ENCODE measurements at regions not wholly inside any gene's neighbourhood (a gene's known extent, or its start where the extent isn't known, plus 50 kb on each side); places are given as distances from the start of the nearest gene placed in this dataset.

- H3K36me3 ChIP-seq (ENCODE audit: control insufficient read depth in 2 of 2, insufficient read depth in 2 of 2, low read length in 1 of 2) = no peaks in the 10 kb centered on the region
- no peak overlapping the region for H3K27ac ChIP-seq (ENCODE audit: low read depth in 1 of 2, low read length in 1 of 2)
- no peak overlapping the region for H3K4me3 ChIP-seq (ENCODE audit: low read length in 2 of 2)
- H3K4me1 ChIP-seq (ENCODE audit: control insufficient read depth in 2 of 2, insufficient read depth in 2 of 2, low read length in 2 of 2) = no peaks in the 10 kb centered on the region
- H3K27me3 ChIP-seq (ENCODE audit: control insufficient read depth in 2 of 2, insufficient read depth in 1 of 2, low read length in 1 of 2) = no peaks in the 10 kb centered on the region
- no peaks in the 10 kb centered on the region for H3K9me3 ChIP-seq (ENCODE audit: control insufficient read depth in 2 of 2, insufficient read depth in 1 of 2, low read length in 1 of 2)
- DNase-seq (ENCODE audit: low read depth in 6 of 9, low spot score in 9 of 9) = no peak
- 88% methylated on average over 6 of the region's 6 CpGs for WGBS
Measured at GRCh38 chr5:174202996-174203395, 157.5 kb downstream of the NSG2 start.

DNA sequence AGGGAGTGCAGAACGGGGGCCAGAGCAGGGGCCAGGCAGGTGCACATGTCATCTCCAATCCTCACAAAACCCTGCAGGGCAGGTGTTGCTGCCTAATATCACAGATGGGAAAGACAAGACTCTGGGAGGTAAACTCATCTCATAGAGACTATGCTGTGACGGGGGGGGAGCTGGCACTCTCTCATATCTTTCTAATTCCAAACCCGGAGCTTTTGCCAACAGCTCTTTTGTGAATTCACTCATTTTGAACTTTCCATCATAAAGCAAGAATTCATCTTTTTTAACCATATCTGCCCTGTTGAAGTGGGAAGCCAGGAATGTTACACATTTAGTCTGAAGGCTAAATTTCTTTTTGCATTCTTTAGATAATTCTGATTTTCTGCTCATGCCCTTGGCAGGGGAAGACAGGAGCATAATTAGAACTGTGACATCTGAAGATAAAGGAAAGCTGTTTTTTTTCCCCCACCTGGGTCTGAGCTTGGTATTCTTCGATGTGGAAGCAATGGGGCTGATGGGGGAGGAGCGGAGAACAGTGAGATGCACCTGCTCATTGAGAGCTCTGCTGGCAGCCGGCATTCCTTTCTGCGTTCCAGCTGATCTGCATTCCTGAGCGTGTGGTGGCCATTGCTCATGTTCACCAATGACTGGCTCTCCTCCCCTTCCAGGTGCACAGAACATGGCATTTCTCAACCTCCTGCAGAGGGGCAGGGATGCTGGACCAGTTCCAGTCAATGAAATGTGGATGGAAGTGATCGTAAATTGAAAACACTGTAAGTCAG is 159.2 kb downstream of the NSG2 start:
- Histone ChIP-seq H3K36me3 (ENCODE audit: control insufficient read depth in 2 of 2, insufficient read depth in 2 of 2, low read length in 1 of 2) (no peaks in the 10 kb centered on the region), H3K9me3 (ENCODE audit: control insufficient read depth in 2 of 2, insufficient read depth in 1 of 2, low read length in 1 of 2) (no peaks in the 10 kb centered on the region), H3K4me3 (ENCODE audit: low read length in 2 of 2) (no peak overlapping the region), H3K27me3 (ENCODE audit: control insufficient read depth in 2 of 2, insufficient read depth in 1 of 2, low read length in 1 of 2) (no peaks in the 10 kb centered on the region), H3K27ac (ENCODE audit: low read depth in 1 of 2, low read length in 1 of 2) (no peak overlapping the region), H3K4me1 (ENCODE audit: control insufficient read depth in 2 of 2, insufficient read depth in 2 of 2, low read length in 2 of 2) (no peaks in the 10 kb centered on the region)
- WGBS = 70% methylated on average over 9 of the region's 9 CpGs
- DNase-seq (ENCODE audit: low read depth in 6 of 9, low spot score in 9 of 9) = no peak

DNA sequence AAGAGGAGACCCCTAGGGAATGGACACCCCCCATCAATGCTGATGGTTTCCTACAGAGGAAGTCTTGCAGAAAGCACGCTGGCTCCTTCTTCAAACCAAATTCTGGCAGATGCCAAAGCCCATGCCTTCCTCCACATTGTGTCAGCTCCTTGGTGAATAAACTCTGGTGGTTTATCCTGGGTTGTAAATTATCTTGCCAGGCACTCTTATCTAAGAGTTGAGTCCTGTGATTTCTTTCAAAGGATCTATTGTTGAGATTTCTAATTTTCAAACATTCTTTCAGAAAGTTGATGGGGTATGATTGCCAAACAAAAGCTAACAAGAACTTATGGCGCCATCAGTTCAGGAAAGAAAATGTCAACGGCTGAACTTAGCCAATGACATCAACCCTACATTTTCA is 160.4 kb downstream of the NSG2 start:
- Histone ChIP-seq H3K4me1 (ENCODE audit: control insufficient read depth in 2 of 2, insufficient read depth in 2 of 2, low read length in 2 of 2) (no peaks in the 10 kb centered on the region), H3K4me3 (ENCODE audit: low read length in 2 of 2) (no peak overlapping the region), H3K27me3 (ENCODE audit: control insufficient read depth in 2 of 2, insufficient read depth in 1 of 2, low read length in 1 of 2) (no peaks in the 10 kb centered on the region), H3K27ac (ENCODE audit: low read depth in 1 of 2, low read length in 1 of 2) (no peak overlapping the region), H3K9me3 (ENCODE audit: control insufficient read depth in 2 of 2, insufficient read depth in 1 of 2, low read length in 1 of 2) (no peaks in the 10 kb centered on the region), H3K36me3 (ENCODE audit: control insufficient read depth in 2 of 2, insufficient read depth in 2 of 2, low read length in 1 of 2) (no peaks in the 10 kb centered on the region)
- DNase-seq (ENCODE audit: low read depth in 6 of 9, low spot score in 9 of 9) = no peak
- 89% methylated on average over 3 of the region's 3 CpGs for WGBS

- no peaks in the 10 kb centered on the region for H3K27me3 ChIP-seq (ENCODE audit: control insufficient read depth in 2 of 2, insufficient read depth in 1 of 2, low read length in 1 of 2)
- H3K27ac ChIP-seq (ENCODE audit: low read depth in 1 of 2, low read length in 1 of 2) = no peak overlapping the region
- DNase-seq (ENCODE audit: low read depth in 6 of 9, low spot score in 9 of 9) = no peak
- H3K4me3 ChIP-seq (ENCODE audit: low read length in 2 of 2) = no peak overlapping the region
- H3K9me3 ChIP-seq (ENCODE audit: control insufficient read depth in 2 of 2, insufficient read depth in 1 of 2, low read length in 1 of 2) = no peaks in the 10 kb centered on the region
- H3K36me3 ChIP-seq (ENCODE audit: control insufficient read depth in 2 of 2, insufficient read depth in 2 of 2, low read length in 1 of 2) = no peaks in the 10 kb centered on the region
- WGBS = 72% methylated on average over 8 of the region's 8 CpGs
- H3K4me1 ChIP-seq (ENCODE audit: control insufficient read depth in 2 of 2, insufficient read depth in 2 of 2, low read length in 2 of 2) = no peaks in the 10 kb centered on the region
Measured at GRCh38 chr5:174210596-174211276, 165.2 kb downstream of the NSG2 start.

DNA sequence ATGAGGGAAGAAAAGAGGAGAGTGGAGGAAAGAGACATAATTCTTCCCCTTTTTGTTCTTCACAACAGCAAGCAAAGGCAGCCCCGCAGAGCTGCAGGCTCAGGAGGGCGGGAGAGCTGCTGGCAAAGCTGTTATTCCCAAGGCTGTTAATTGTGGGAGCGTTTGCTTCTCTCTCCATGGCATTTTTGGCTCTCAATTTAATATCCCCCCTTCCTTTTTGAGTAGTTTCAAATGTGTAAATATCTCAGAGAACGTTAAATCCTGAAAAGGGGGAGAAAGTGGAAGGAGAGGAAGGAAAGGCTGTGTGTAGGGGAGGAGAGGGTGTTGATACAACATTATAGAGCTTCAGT is 165.7 kb downstream of the NSG2 start:
- WGBS = 47% methylated on average over 4 of the region's 4 CpGs
- H3K27me3 ChIP-seq (ENCODE audit: control insufficient read depth in 2 of 2, insufficient read depth in 1 of 2, low read length in 1 of 2) = no peaks in the 10 kb centered on the region
- H3K4me1 ChIP-seq (ENCODE audit: control insufficient read depth in 2 of 2, insufficient read depth in 2 of 2, low read length in 2 of 2) = no peaks in the 10 kb centered on the region
- no peak for DNase-seq (ENCODE audit: low read depth in 6 of 9, low spot score in 9 of 9)
- no peak overlapping the region for H3K4me3 ChIP-seq (ENCODE audit: low read length in 2 of 2)
- H3K9me3 ChIP-seq (ENCODE audit: control insufficient read depth in 2 of 2, insufficient read depth in 1 of 2, low read length in 1 of 2) = no peaks in the 10 kb centered on the region
- H3K36me3 ChIP-seq (ENCODE audit: control insufficient read depth in 2 of 2, insufficient read depth in 2 of 2, low read length in 1 of 2) = no peaks in the 10 kb centered on the region
- no peak overlapping the region for H3K27ac ChIP-seq (ENCODE audit: low read depth in 1 of 2, low read length in 1 of 2)

GRCh38 chr5:174217527-174217926 is 172.0 kb downstream of the NSG2 start:
- 60% methylated on average over 1 of the region's 1 CpG for WGBS
- H3K36me3 ChIP-seq (ENCODE audit: control insufficient read depth in 2 of 2, insufficient read depth in 2 of 2, low read length in 1 of 2) = no peaks in the 10 kb centered on the region
- no peak for DNase-seq (ENCODE audit: low read depth in 6 of 9, low spot score in 9 of 9)

DNA sequence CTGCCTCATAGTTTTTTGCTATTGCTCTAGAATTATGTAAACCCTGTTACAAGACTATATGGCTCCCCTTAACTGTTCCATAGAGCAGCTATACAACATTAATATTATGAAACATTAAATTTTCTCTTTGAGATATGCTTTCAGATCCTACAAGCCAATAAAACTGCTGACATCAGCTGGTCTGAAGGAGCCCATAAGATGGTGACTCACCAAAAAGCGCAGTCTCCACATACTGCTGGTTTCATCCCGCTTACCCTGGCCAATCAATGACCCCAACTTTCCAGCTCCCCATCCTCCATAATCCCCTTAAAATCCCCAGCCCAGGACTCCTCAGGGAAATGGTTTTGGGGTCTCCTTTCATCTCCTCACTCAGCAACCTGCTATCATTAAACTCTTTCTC is 172.7 kb downstream of the NSG2 start:
- no peaks in the 10 kb centered on the region for H3K27me3 ChIP-seq (ENCODE audit: control insufficient read depth in 2 of 2, insufficient read depth in 1 of 2, low read length in 1 of 2)
- no peaks in the 10 kb centered on the region for H3K9me3 ChIP-seq (ENCODE audit: control insufficient read depth in 2 of 2, insufficient read depth in 1 of 2, low read length in 1 of 2)
- no peak overlapping the region for H3K27ac ChIP-seq (ENCODE audit: low read depth in 1 of 2, low read length in 1 of 2)
- no peak for DNase-seq (ENCODE audit: low read depth in 6 of 9, low spot score in 9 of 9)
- no peak overlapping the region for H3K4me3 ChIP-seq (ENCODE audit: low read length in 2 of 2)
- no peaks in the 10 kb centered on the region for H3K4me1 ChIP-seq (ENCODE audit: control insufficient read depth in 2 of 2, insufficient read depth in 2 of 2, low read length in 2 of 2)
- WGBS = 94% methylated on average over 2 of the region's 2 CpGs
- H3K36me3 ChIP-seq (ENCODE audit: control insufficient read depth in 2 of 2, insufficient read depth in 2 of 2, low read length in 1 of 2) = no peaks in the 10 kb centered on the region

More at GRCh38 chr5:174217527-174217926, 172.0 kb downstream of the NSG2 start:
- Histone ChIP-seq H3K27me3 (ENCODE audit: control insufficient read depth in 2 of 2, insufficient read depth in 1 of 2, low read length in 1 of 2) (no peaks in the 10 kb centered on the region), H3K27ac (ENCODE audit: low read depth in 1 of 2, low read length in 1 of 2) (no peak overlapping the region), H3K4me3 (ENCODE audit: low read length in 2 of 2) (no peak overlapping the region), H3K9me3 (ENCODE audit: control insufficient read depth in 2 of 2, insufficient read depth in 1 of 2, low read length in 1 of 2) (no peaks in the 10 kb centered on the region), H3K4me1 (ENCODE audit: control insufficient read depth in 2 of 2, insufficient read depth in 2 of 2, low read length in 2 of 2) (no peaks in the 10 kb centered on the region)

DNA sequence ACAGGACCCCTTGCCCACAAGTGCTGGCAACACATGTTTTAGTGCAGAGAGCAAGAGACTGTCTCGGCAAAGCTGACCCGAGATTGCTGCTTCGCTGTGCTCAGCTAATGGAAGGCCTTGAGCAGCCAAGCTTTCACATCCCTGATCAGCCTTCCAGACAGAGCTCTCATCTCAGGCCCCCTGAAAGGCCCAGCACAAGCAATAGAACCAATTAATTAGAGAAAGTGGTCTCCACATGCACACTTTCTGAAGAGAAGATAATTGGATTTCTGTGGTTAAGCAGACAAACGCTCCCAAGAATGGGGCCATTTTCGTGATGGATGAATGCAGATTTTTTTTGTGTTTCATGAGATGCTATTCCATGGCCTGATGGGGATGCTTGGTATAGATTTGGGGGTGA is 174.9 kb downstream of the NSG2 start:
- Histone ChIP-seq H3K27ac (ENCODE audit: low read depth in 1 of 2, low read length in 1 of 2) (no peak overlapping the region), H3K36me3 (ENCODE audit: control insufficient read depth in 2 of 2, insufficient read depth in 2 of 2, low read length in 1 of 2) (no peaks in the 10 kb centered on the region), H3K4me1 (ENCODE audit: control insufficient read depth in 2 of 2, insufficient read depth in 2 of 2, low read length in 2 of 2) (no peaks in the 10 kb centered on the region), H3K4me3 (ENCODE audit: low read length in 2 of 2) (no peak overlapping the region), H3K9me3 (ENCODE audit: control insufficient read depth in 2 of 2, insufficient read depth in 1 of 2, low read length in 1 of 2) (no peaks in the 10 kb centered on the region), H3K27me3 (ENCODE audit: control insufficient read depth in 2 of 2, insufficient read depth in 1 of 2, low read length in 1 of 2) (no peaks in the 10 kb centered on the region)
- DNase-seq (ENCODE audit: low read depth in 6 of 9, low spot score in 9 of 9) = no peak
- WGBS = 92% methylated on average over 5 of the region's 5 CpGs

- DNase-seq (ENCODE audit: low read depth in 6 of 9, low spot score in 9 of 9) = no peak
- no peaks in the 10 kb centered on the region for H3K9me3 ChIP-seq (ENCODE audit: control insufficient read depth in 2 of 2, insufficient read depth in 1 of 2, low read length in 1 of 2)
- no peaks in the 10 kb centered on the region for H3K4me1 ChIP-seq (ENCODE audit: control insufficient read depth in 2 of 2, insufficient read depth in 2 of 2, low read length in 2 of 2)
- WGBS = 90% methylated on average over 2 of the region's 2 CpGs
- no peaks in the 10 kb centered on the region for H3K36me3 ChIP-seq (ENCODE audit: control insufficient read depth in 2 of 2, insufficient read depth in 2 of 2, low read length in 1 of 2)
- no peak overlapping the region for H3K4me3 ChIP-seq (ENCODE audit: low read length in 2 of 2)
- H3K27ac ChIP-seq (ENCODE audit: low read depth in 1 of 2, low read length in 1 of 2) = no peak overlapping the region
- no peaks in the 10 kb centered on the region for H3K27me3 ChIP-seq (ENCODE audit: control insufficient read depth in 2 of 2, insufficient read depth in 1 of 2, low read length in 1 of 2)
Measured at GRCh38 chr5:174221436-174221835, 175.9 kb downstream of the NSG2 start.

Measured in thymus (tissue), 11 donors.